ENCODE measurements at regions not wholly inside any gene's neighbourhood (a gene's known extent, or its start where the extent isn't known, plus 50 kb on each side); places are given as distances from the start of the nearest gene placed in this dataset.

DNA sequence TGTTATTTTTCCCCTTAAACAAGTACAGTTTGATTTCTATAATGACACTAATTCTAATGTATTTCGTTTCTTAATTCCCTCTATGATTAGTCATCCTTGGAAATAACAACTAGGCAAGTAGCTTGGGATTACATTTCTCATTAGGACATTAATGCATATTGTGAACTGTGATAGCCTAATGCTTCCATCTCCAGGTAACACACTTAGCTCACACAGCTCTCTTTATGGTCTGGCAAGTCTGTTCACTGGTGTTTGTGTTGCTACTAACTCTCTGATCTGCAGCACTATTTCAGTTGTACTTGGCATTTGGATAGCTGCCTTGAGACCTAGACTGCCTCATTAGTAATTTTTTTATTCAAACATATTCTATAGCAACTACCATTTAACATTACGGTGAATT lies 853.2 kb downstream of the SORCS3 start:
- TF ChIP-seq, protein P1, sequence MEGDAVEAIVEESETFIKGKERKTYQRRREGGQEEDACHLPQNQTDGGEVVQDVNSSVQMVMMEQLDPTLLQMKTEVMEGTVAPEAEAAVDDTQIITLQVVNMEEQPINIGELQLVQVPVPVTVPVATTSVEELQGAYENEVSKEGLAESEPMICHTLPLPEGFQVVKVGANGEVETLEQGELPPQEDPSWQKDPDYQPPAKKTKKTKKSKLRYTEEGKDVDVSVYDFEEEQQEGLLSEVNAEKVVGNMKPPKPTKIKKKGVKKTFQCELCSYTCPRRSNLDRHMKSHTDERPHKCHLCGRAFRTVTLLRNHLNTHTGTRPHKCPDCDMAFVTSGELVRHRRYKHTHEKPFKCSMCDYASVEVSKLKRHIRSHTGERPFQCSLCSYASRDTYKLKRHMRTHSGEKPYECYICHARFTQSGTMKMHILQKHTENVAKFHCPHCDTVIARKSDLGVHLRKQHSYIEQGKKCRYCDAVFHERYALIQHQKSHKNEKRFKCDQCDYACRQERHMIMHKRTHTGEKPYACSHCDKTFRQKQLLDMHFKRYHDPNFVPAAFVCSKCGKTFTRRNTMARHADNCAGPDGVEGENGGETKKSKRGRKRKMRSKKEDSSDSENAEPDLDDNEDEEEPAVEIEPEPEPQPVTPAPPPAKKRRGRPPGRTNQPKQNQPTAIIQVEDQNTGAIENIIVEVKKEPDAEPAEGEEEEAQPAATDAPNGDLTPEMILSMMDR (optimal IDR thresholded peaks at IDR 0.05 in 1 of 3, IDR thresholded peaks at IDR 0.05 in 1 of 3, conservative IDR thresholded peaks at IDR 0.05 in 1 of 3; ENCODE audit: extremely low read depth in 1 of 3, insufficient read depth in 2 of 3, low read length in 3 of 3) = no peak
- TF ChIP-seq EZH2 (IDR thresholded peaks at IDR 0.05; ENCODE audit: low read length) = no peak

Data from keratinocyte (primary cell).